ENCODE measurements at regions not wholly inside any gene's neighbourhood (a gene's known extent, or its start where the extent isn't known, plus 50 kb on each side); places are given as distances from the start of the nearest gene placed in this dataset.
"Not testable (repeated sequence)": the region's sequence is repeated elsewhere in the genome, so short reads cannot be mapped to it uniquely, and the experiment has no call there.

DNA sequence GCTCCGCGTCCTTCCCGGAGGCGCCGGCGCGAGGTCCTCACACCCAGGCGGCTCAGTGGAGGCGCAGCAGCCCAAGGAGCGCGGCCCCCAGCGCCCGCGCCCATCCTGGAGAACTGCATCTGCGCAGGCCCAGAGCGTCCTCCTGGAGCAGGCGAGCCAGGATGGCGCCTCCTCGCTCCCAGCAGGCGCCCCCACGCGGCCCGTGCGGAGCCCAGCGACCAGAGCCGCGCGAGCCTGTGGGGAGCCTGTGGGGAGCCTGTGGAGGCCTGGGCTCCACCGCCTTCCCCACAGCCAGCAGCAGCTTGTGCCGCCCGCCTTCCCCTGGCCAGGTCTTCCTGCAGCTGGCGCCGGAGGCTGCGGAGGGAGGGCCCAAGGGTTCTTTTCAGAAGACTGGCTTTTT, 953.9 kb downstream of the TMEM121 start:
- not testable (repeated sequence) for TF ChIP-seq POLR2A, CTCF (IDR thresholded peaks at IDR 0.05)

All from body of pancreas (tissue), 4 donors.